Suprapubic skin (tissue), 3 donors: ENCODE measurements at regions not wholly inside any gene's neighbourhood (a gene's known extent, or its start where the extent isn't known, plus 50 kb on each side); places are given as distances from the start of the nearest gene placed in this dataset.

Source experiments
- EP300 ChIP-seq: sonication (generic); formaldehyde crosslinking; IDR thresholded peaks from one replicate; pipeline ENCODE4 v1.6.1; 2017; ENCODE audit warnings: antibody characterized with exemption
- POLR2A ChIP-seq, 2 donors: fragments of 450-650 bp; IDR thresholded peaks; one replicate each; pipeline ENCODE4 v1.6.1; 2017; ENCODE audit warnings: antibody characterized with exemption in 2 of 2, mild to moderate bottlenecking in 2 of 2, moderate library complexity in 2 of 2
- TF ChIP-seq, protein P1 (sequence below), 2 donors: fragments of 200-600 bp in 1 of 2; fragments of 450-650 bp in 1 of 2; sonication (generic) in 1 of 2; IDR thresholded peaks; one replicate each; pipeline ENCODE4 v1.5.1; 2016 to 2019; ENCODE audit warnings: antibody characterized with exemption in 2 of 2, mild to moderate bottlenecking in 1 of 2, moderate library complexity in 1 of 2

DNA sequence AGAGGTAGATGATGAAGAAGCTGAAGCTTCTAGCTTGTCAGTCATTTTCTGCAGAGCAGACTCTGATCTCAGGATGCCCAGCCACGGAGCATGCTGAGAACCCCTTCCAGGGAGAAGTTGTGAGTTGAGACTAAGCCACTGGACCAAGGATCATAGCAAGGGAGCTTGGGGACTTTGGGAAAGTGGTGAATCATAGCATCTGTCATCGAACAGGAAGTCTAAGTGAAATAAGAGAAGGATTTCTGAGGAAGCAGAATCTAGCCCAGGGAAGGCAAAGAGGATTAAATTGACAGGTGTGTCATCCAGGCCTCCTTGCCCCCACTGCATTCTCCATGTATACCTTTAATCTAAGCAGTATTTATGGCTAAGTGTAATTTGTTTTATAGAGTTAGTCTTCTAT is 71.8 kb upstream of the TMEM108 start:
- TF ChIP-seq, protein P1, sequence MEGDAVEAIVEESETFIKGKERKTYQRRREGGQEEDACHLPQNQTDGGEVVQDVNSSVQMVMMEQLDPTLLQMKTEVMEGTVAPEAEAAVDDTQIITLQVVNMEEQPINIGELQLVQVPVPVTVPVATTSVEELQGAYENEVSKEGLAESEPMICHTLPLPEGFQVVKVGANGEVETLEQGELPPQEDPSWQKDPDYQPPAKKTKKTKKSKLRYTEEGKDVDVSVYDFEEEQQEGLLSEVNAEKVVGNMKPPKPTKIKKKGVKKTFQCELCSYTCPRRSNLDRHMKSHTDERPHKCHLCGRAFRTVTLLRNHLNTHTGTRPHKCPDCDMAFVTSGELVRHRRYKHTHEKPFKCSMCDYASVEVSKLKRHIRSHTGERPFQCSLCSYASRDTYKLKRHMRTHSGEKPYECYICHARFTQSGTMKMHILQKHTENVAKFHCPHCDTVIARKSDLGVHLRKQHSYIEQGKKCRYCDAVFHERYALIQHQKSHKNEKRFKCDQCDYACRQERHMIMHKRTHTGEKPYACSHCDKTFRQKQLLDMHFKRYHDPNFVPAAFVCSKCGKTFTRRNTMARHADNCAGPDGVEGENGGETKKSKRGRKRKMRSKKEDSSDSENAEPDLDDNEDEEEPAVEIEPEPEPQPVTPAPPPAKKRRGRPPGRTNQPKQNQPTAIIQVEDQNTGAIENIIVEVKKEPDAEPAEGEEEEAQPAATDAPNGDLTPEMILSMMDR (IDR thresholded peaks at IDR 0.05), result no peak
- TF ChIP-seq POLR2A (IDR thresholded peaks at IDR 0.05), result no peak
- no peak for TF ChIP-seq EP300
